HG02885 (cell line): ENCODE measurements at regions not wholly inside any gene's neighbourhood (a gene's known extent, or its start where the extent isn't known, plus 50 kb on each side); places are given as distances from the start of the nearest gene placed in this dataset.
"Not testable (repeated sequence)": the region's sequence is repeated elsewhere in the genome, so short reads cannot be mapped to it uniquely, and the experiment has no call there.

ENCODE experiments used
- ATAC-seq: cut with Tn5 transposase; IDR thresholded peaks from one replicate; pipeline ENCODE4 v1.9.1; 2021; ENCODE audit warnings: mild to moderate bottlenecking; ENCODE audit not compliant: unreplicated experiment, poor library complexity

GRCh38 chr22:49412236-49412635 is 415.4 kb downstream of the BRD1 start:
- no peak for ATAC-seq

GRCh38 chr22:49411236-49411635 is 416.4 kb downstream of the BRD1 start:
- no peak for ATAC-seq

- ATAC-seq = no peak
Observed at GRCh38 chr22:49408102-49408836, 419.4 kb downstream of the BRD1 start.

- ATAC-seq = no peak
Observed at GRCh38 chr22:49406879-49407587, 420.6 kb downstream of the BRD1 start.

- no peak for ATAC-seq
Observed at GRCh38 chr22:49406047-49406650, 421.5 kb downstream of the BRD1 start.

GRCh38 chr22:49405590-49405989 is 422.1 kb downstream of the BRD1 start:
- no peak for ATAC-seq

GRCh38 chr22:49404576-49405241 is 423.0 kb downstream of the BRD1 start:
- no peak for ATAC-seq

- ATAC-seq = no peak
Observed at GRCh38 chr22:49404020-49404419, 423.7 kb downstream of the BRD1 start.

GRCh38 chr22:49403102-49403501 is 424.6 kb downstream of the BRD1 start:
- ATAC-seq = no peak

- no peak for ATAC-seq
Observed at GRCh38 chr22:49402169-49402568, 425.5 kb downstream of the BRD1 start.

GRCh38 chr22:49400941-49401598 is 426.6 kb downstream of the BRD1 start:
- ATAC-seq = no peak

- ATAC-seq = no peak
Observed at GRCh38 chr22:49400136-49400940, 427.3 kb downstream of the BRD1 start.

GRCh38 chr22:49398646-49399045 is 429.0 kb downstream of the BRD1 start:
- ATAC-seq = no peak

GRCh38 chr22:49398115-49398514 is 429.6 kb downstream of the BRD1 start:
- no peak for ATAC-seq

- no peak for ATAC-seq
Observed at GRCh38 chr22:49396817-49397216, 430.9 kb downstream of the BRD1 start.

- no peak for ATAC-seq
Observed at GRCh38 chr22:49395617-49396016, 432.1 kb downstream of the BRD1 start.

GRCh38 chr22:49395062-49395461 is 432.6 kb downstream of the BRD1 start:
- not testable (repeated sequence) for ATAC-seq

- no peak for ATAC-seq
Observed at GRCh38 chr22:49394116-49394785, 433.4 kb downstream of the BRD1 start.

- no peak for ATAC-seq
Observed at GRCh38 chr22:49393526-49393925, 434.1 kb downstream of the BRD1 start.
